HG03025 (cell line): ENCODE measurements at regions not wholly inside any gene's neighbourhood (a gene's known extent, or its start where the extent isn't known, plus 50 kb on each side); places are given as distances from the start of the nearest gene placed in this dataset.

Source experiments
- ATAC-seq: cut with Tn5 transposase; IDR thresholded peaks from one replicate; pipeline ENCODE4 v1.9.1; 2021; ENCODE audit warnings: mild to moderate bottlenecking, moderate library complexity; ENCODE audit not compliant: unreplicated experiment, low FRiP score

DNA sequence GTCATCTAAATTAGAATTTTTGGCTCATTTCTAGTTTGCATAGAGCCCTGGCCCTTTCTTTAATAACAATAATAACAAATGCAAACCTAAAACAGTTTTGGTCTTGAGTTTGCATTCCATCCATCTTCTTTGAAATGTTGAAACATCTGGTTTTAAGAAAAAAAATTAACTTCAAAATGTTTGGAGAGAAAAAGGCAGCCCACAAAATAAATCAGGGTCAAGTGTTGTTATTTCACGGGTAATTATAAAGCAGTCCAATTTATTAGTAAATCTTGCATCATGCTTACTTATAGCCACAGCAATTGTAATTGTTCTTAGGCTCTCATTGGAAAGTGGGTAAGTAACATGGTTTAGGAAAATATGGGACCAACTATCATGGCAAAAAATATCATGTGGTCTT lies 247.0 kb upstream of the MEF2C start:
- ATAC-seq, result no peak

DNA sequence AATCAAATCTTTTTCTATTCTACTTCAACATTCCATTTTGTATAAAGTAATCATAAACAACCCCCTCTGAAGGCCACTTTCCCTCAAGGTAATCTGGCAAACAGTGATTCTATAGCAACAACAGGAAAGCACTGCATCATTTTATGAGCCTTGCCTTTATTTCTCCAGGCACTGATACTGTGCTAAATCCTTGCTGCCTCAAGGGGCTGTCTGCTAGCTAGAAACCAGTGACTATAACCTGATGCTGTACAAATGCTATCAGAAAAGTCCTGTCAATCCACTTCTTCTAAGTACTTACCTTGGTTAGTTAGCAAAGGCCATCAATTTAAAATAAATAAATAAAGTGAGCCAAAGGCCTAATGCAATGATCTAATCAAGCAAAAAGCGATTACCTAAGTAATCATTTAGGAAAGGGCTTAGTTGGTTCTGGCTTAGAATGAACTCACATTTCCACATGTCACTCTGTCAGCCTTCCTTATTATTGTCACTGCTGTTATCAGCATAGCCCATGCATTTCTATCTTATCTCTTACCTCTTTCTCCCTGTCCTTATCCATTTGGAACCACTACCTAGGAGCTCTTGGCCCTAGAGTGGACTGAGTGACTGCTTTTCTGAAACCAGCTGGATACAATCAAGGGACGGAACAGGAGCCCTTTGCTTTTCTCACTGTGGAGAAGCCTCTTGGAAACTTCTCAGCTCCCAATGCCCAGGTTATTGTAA lies 246.1 kb upstream of the MEF2C start:
- no peak for ATAC-seq

DNA sequence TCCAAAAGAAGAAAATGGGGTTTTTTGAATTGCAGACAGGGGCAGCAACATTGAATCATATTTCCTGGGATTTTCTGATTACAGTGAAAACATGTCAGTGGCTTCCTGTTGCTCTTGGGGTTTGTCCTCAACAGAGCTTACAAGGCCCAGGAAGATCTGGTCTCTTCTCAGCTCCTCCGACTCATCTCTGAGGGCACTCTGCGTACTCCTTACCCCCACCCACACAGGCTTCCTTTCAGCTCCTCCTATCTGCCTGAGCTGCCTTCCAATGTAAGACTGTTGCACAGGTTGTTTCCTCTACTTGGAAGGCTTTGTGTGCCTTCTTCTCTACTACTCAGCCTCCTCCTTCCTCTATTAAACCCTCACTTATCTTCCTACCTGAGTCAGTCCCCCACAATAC lies 245.1 kb upstream of the MEF2C start:
- no peak for ATAC-seq

DNA sequence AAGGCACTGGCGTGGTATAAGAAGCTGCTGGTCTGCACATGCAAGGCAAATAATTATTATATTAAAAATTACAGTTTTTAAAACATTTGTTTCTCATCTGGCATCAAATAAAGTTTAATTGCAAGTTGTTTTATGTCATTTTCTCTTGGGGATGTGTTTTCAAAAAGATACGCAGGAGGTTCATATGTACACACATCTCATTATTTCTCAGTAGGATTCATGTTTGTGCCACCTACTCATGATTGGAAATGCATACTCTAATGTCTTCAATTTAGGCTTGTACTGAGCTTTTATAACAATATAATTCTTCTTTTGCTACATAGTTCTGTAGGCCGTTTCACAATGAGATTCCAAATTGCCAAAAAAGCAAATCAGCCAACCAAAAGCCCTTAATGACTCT lies 244.2 kb upstream of the MEF2C start:
- ATAC-seq, result no peak

DNA sequence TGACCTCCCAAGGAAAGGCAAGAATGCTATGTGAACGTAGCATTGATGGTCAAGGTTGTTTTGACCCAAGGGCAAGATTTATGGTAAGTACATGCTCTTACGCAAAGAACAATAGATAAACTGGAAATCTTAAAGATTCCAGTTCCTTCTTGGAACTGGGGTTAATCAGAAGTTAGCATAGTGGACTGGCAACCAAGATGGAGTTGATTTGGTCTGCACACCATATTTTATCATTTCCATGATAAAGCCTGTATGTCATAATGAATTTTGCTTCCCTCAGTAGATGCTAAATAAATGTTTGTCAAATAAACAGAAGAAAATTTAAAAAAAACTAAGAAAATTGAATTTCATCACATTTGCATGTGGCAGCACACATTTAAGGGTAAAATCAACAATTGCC lies 242.4 kb upstream of the MEF2C start:
- no peak for ATAC-seq

DNA sequence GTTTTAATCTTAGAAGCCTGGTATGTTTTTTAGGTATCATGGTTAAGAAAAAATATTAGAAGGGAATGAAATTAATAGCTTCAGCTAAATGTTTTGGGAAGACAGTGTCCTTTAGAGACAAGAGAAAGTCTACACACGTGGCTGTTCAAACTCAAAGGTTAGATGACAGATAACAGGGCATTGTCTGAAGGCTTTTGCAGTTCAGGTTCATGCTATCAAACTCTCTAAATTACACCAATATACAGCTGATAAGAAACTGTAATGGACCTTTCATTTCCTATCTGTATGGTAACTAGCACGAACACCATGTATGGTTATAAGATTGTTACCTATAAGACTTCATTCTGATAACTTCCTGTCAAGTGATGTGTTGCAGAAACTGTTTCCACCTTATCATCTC lies 240.6 kb upstream of the MEF2C start:
- no peak for ATAC-seq

DNA sequence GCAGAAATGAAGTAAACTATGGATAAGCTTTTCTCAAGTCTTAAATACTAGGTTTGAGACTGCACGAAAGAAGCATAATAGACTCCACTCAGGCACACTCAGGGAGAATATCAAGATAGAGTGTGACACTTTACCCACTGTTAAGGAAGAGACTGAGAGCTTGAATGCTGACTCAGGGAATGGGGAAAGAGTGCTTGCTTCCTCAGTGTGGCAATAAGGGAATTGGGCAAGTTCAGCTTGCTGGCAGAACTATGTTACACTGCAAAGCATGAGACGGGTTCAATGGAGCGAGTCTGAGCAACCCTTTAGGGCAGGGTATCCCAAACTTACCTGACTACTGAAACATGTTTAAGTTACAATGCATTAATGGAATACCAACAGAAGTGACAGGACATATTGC lies 237.7 kb upstream of the MEF2C start:
- ATAC-seq, result no peak

DNA sequence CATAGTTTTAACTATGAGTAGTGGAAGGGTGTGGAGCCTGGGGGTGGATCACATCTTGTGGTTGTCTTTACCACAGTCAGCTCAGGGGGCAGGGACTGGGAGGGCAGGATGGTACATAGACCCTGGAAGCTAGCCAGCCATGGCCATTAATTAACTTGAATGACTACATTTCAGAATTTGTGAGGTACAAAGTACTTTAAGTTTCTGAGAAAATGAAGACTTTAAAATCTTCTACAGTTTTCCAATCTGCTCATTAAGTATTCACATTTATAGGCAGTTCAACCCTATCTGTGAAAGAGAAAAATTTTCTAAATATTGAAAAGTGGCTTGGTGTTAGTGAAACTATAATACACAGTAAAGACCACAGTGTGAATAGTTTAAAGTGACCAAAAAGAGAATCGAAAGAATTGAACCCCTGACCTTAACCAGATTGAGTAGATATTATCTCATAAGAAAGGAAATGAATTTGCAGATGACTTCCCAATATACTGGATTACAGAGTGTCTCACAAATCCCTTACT lies 234.2 kb upstream of the MEF2C start:
- no peak for ATAC-seq

DNA sequence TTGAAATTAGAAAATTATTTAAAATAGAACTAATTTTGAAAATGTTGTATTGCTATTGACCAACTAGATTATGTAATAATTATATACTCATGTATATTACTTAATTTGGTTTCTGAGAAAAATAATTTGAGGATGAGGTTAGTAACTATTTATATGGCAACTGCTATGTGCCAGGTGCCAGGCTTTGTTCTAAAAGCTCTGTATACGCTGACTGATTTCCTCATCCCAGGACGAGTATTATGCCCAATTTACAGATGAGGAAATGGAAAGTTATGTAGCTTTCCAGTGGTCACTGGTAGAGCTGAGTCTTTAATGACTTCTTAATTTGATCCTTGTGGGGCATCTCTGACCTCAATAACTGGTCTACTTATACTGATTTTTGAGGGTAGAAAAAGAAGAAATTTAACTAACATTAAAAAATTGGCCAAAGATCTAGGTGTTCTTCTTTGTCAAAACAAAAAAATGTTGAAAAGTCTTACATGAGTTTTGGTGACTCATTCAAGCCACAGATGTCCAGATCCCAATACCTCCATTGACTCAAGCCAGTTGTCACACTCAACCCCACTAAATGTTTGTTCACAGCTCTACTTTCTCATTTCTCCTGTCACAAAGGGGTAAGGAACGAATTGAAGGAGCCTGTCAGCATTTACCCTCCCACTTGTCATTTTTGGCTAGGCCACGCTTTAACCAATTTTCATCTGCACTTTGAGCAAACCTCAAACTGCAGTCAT lies 228.1 kb upstream of the MEF2C start:
- no peak for ATAC-seq

DNA sequence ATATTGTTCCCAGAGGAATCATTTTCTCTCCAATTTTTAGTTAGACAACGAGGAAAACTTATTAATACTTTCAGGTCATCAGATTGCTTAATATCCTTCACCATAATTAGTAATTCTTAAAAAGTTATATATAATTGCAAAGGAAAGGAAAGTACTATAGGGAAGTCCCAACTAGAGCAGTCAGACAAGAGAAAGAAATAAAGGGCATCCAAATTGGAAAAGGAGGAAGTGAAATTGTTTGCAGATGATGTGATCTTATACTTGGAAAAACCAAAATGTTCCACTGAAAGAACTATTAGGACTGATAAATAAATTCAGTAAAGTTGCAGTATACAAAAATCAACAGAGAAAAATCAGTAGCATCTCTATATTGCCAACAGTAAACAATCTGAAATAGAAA lies 223.5 kb upstream of the MEF2C start:
- ATAC-seq, result no peak

DNA sequence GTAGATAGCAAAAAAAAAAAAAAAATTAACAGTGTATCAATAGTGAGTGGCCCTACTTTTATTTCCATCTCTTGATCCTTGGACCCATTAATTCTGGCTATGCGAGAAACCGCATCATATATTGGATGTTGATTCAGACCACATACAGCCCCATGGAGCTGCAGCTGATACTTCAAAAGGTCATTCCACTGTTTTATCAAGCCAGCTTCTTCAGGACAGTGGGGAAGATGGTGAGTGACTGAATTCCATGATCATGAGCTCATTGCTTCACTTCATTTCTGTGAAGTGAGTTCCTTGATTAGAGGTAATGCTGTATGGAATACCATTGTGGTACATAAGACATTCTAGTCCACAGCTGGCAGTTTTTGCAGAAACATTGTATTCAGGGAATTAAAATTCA lies 222.9 kb upstream of the MEF2C start:
- no peak for ATAC-seq

DNA sequence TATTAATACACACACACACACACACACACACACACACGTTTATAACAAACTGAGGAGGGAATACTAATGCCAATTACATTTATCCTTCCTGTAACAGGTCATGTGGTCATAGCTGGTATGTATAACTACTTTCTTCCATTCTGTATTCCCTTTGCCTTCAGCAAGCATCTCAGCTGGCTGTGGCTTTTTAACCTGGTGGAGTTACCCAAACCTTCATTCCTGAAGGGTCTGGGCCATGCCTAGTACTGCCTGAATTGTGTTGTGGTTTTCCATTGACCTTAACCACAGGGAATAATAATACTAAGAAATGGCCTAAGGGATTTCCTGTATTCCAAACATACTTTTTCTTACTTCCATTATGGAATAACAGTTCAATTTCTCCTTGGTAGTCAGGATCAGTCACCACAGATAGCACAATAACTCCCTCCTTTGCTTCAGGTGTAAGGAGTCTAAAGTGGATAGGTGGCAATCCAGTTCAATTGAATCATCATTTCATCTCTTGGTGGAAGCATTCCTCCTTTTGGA lies 222.2 kb upstream of the MEF2C start:
- ATAC-seq, result no peak

DNA sequence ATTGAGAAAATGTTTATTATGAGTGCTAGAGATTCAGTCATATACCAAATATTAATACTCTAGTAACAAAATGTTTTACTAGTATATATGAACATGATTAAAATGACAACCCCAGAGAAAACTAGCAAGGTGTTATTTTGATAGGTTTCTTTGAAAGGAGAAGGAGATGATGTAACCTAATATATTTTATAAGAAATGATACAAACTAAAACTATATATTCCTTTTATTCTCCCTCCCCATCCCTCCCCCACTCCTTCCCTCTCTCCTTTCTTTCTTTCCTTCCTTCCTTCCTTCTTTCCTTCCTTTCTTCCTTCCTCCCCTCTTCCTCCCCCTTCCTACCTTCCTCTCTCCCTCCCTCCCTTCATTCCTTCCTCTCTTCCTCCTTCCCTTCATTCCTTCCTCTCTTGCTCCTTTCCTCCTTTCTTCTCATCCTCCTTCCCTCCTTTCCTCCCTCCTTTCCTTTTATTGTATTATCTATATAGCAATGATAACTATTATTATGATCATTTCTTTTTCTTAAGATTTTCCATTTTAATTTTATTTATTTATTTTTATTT lies 215.3 kb upstream of the MEF2C start:
- no peak for ATAC-seq

DNA sequence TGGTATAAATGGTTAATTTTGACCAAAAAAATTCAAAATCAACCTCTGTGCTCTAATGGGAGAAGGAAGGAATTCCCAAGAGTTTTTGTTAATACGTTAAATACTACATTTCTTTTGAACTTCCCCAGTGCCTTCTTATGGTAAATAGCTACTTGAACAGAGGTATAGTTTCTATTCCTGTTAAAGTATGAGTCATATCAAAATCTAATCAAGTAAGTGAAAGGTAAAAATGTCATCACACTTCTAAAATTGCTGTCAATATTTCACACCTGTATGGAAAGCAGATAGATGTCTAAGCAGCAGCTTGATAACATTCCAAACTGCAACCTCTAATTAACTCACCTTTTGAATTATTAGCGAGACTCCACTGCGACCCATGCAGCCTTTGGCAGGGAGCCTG lies 214.1 kb upstream of the MEF2C start:
- ATAC-seq, result no peak

DNA sequence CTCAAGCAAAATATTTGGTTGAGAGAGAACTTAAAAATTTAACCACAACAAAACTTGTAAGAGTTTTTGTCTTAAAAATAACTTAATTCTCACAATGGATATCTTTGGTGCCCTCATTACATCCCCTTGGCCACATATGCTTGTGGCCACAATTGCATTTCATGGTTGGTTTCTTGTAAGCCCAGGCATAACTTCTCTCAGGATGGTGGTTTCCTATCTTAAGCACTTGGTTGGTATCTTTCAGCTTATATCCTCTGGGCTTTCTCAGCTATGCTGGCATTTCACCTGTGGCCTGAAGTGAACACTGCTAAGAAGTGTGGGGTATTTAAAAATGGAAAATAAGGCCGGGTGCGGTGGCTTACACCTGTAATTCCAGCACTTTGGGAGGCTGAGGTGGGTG lies 212.4 kb upstream of the MEF2C start:
- no peak for ATAC-seq

DNA sequence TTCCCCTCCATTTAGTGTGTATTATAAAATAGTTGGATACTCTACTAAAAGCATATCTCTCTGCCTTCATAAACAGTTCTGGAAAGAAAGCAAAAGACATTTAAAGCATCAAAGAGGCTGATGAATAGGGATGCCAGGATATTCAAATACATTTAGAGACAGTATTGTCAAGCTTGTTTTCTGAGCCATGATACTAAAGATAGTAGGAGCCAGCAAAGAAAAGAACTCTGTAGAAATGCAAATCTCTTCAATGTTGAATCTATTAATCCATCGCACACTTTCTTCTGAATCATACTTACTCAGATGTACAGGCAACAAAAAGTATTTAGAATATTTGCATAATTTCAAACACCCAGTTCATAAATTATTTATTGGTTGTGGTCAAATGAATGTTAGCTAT lies 207.1 kb upstream of the MEF2C start:
- ATAC-seq, result no peak

DNA sequence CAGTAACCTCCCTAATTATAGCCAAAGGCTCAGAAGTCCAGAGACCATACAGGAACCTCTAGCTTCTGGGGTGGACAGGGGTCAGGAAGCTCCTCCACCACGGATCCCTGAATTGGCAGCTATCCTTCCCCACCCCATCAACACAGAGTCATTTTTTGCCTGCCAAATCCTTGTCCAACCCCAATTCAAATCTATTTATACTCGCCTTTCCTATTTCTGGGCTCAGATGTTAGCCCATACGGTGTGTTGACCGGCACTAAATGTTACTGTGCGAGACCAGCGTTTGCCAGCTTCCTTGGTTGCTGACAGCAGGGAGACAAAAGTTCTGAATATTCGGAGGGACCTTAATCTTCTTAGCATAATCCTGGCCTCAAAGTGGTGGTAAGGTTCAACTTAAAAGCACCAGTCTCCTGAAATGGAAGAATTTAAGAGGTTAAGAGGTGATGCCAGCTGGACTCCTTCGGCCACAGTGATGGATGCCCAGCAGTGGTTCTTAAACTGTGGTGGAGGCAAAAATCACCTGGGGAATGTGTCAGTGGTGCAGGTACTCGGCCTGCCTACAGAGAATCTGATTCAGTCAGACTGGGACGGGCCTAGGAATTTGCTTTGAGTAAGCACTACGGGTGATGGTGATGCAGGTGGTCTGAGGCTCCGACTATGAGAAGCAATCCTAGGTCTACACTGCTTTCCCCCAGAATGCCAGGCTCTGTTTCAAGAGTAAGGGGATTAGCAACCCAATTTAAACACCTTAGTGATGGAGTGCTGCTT lies 204.8 kb upstream of the MEF2C start:
- ATAC-seq, result no peak

DNA sequence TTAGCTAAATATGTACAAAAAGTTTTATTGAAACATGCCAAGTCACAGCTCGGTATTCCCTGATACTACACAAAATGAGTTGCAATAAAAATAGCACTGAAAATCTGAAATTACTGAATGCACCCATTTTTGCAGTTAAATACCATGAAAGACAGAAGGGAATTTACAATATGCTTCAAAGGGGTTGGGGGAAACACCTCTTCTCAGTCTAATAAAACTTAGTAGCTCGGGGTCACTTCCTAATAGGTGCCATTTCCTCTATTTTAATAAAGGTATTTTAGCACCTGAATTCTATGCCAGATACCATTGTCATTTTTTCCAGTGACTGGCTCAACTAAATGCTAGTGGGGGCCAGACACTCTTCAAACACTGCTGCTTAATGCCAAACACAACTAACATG lies 204.1 kb upstream of the MEF2C start:
- ATAC-seq, result no peak

DNA sequence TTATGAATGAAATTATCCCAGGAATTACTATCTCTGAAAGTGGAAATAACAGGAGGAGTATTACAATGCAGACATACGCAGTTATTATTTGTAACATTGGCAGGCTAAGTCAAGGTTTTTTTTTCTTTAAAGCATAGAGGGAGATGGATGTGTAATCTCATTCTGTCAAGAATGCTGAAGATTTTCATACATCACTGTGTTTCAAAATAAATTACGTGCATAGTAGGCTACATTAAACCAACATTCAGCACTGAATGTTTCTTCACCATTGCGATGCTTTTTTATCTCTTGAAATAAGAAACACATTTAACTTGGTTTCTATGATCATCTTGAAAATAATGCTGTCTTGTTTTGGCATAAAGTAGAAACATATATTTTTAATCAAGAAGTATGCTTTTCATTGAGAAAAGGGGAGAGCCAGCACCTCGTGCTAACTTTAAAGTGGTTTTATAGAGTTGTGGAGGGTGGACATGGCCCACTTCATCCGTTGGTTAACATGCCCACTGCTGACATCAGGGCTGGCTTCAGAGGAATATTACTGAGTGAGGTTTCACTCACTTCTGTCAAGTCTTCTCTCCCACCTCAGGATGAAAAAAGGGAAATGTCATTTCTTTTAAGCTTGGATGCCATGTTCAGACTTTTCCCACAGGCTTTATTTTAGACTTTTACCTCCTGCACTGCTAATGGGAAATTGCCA lies 203.6 kb upstream of the MEF2C start:
- ATAC-seq, result no peak

DNA sequence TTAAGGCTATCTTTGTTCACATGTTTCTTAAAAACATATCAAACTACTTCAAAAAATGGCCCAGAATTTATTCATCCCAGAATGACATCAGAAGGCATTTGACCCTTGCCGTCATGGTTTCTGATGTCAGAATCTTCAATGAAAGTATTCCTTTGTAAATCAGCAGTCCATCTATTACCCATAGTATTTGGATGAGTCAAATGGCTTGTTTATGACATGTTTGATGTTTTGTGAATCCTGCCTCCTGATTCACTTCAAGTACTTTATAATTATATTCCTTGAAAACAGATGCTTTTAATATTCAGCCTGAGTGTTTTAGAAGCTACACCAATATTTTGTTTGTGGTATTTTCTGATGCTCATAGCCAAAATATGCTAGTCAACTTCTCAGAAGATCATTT lies 200.8 kb upstream of the MEF2C start:
- ATAC-seq, result no peak
